Activated CD4-positive, alpha-beta T cell treated with anti-CD3 and anti-CD28 coated beads, Interleukin-2, amount 10 ng/mL, durations not matched to agents 7 days and 5 days (primary cell): ENCODE measurements at regions not wholly inside any gene's neighbourhood (a gene's known extent, or its start where the extent isn't known, plus 50 kb on each side); places are given as distances from the start of the nearest gene placed in this dataset.
"Not testable (repeated sequence)": the region's sequence is repeated elsewhere in the genome, so short reads cannot be mapped to it uniquely, and the experiment has no call there.

Experiments
- CTCF ChIA-PET: fragments of 350-600 bp; sonication (Branson Sonifier 250); formaldehyde crosslinking; loops from one replicate; lab custom pipeline; 2021; ENCODE audit warnings: antibody characterized with exemption; lab: Charles Lee
- POLR2A ChIA-PET: fragments of 350-600 bp; sonication (Branson Sonifier 250); formaldehyde crosslinking; loops from one replicate; lab custom pipeline; 2021; ENCODE audit warnings: antibody characterized with exemption; lab: Charles Lee
- DNase-seq: peaks from one replicate; pipeline ENCODE4 v3.0.0-alpha.2; 2020
- H3K27ac Mint-ChIP-seq: one replicate; pipeline ENCODE4 v1.8.0; 2021; ENCODE audit warnings: mild to moderate bottlenecking, moderate library complexity, mixed read lengths
- H3K27me3 Mint-ChIP-seq: one replicate; pipeline ENCODE4 v1.8.0; 2021; ENCODE audit warnings: mixed read lengths
- H3K36me3 Mint-ChIP-seq: one replicate; pipeline ENCODE4 v1.8.0; 2021; ENCODE audit warnings: low read depth, mixed read lengths
- H3K4me1 Mint-ChIP-seq: one replicate; pipeline ENCODE4 v1.8.0; 2021; ENCODE audit warnings: mixed read lengths
- H3K4me3 Mint-ChIP-seq: one replicate; pipeline ENCODE4 v1.8.0; 2021; ENCODE audit warnings: mild to moderate bottlenecking, moderate library complexity, mixed read lengths
- H3K9me3 Mint-ChIP-seq: one replicate; pipeline ENCODE4 v1.8.0; 2021; ENCODE audit warnings: mixed read lengths

GRCh38 chr22:16693747-16694146, 101.1 kb upstream of the CCT8L2 start:
- H3K36me3 Mint-ChIP-seq, POLR2A ChIA-PET, H3K27me3 Mint-ChIP-seq: not testable (repeated sequence)

GRCh38 chr22:16689358-16689757, 96.7 kb upstream of the CCT8L2 start:
- CTCF ChIA-PET, H3K4me1 Mint-ChIP-seq, DNase-seq, POLR2A ChIA-PET, H3K4me3 Mint-ChIP-seq, H3K27ac Mint-ChIP-seq, H3K9me3 Mint-ChIP-seq, H3K36me3 Mint-ChIP-seq, H3K27me3 Mint-ChIP-seq: not testable (repeated sequence)

More at GRCh38 chr22:16693747-16694146, 101.1 kb upstream of the CCT8L2 start:
- DNase-seq, H3K9me3 Mint-ChIP-seq, H3K4me1 Mint-ChIP-seq, CTCF ChIA-PET, H3K4me3 Mint-ChIP-seq, H3K27ac Mint-ChIP-seq: not testable (repeated sequence)

GRCh38 chr22:16681290-16681689, 88.7 kb upstream of the CCT8L2 start:
- H3K27ac Mint-ChIP-seq, H3K27me3 Mint-ChIP-seq, H3K9me3 Mint-ChIP-seq, H3K4me3 Mint-ChIP-seq, POLR2A ChIA-PET, H3K4me1 Mint-ChIP-seq, H3K36me3 Mint-ChIP-seq, CTCF ChIA-PET, DNase-seq: not testable (repeated sequence)

GRCh38 chr22:16680209-16680899, 87.7 kb upstream of the CCT8L2 start:
- H3K4me1 Mint-ChIP-seq, H3K27me3 Mint-ChIP-seq, CTCF ChIA-PET, H3K4me3 Mint-ChIP-seq, DNase-seq, H3K36me3 Mint-ChIP-seq, POLR2A ChIA-PET, H3K9me3 Mint-ChIP-seq, H3K27ac Mint-ChIP-seq: not testable (repeated sequence)

GRCh38 chr22:16679191-16679834, 86.7 kb upstream of the CCT8L2 start:
- POLR2A ChIA-PET, H3K9me3 Mint-ChIP-seq, H3K4me1 Mint-ChIP-seq, H3K36me3 Mint-ChIP-seq, H3K4me3 Mint-ChIP-seq, H3K27me3 Mint-ChIP-seq, DNase-seq, CTCF ChIA-PET, H3K27ac Mint-ChIP-seq: not testable (repeated sequence)

- CTCF ChIA-PET, H3K36me3 Mint-ChIP-seq, H3K27me3 Mint-ChIP-seq, H3K4me1 Mint-ChIP-seq, H3K9me3 Mint-ChIP-seq, H3K4me3 Mint-ChIP-seq, POLR2A ChIA-PET, DNase-seq, H3K27ac Mint-ChIP-seq: not testable (repeated sequence)
Observed at GRCh38 chr22:16673433-16673832, 80.8 kb upstream of the CCT8L2 start.

- H3K27ac Mint-ChIP-seq, CTCF ChIA-PET: not testable (repeated sequence)
Observed at GRCh38 chr22:16665610-16666009, 73.0 kb upstream of the CCT8L2 start.

GRCh38 chr22:16662330-16662729, 69.7 kb upstream of the CCT8L2 start:
- CTCF ChIA-PET, H3K4me1 Mint-ChIP-seq, H3K4me3 Mint-ChIP-seq, H3K27me3 Mint-ChIP-seq, POLR2A ChIA-PET, H3K36me3 Mint-ChIP-seq, DNase-seq, H3K9me3 Mint-ChIP-seq, H3K27ac Mint-ChIP-seq: not testable (repeated sequence)

More at GRCh38 chr22:16665610-16666009, 73.0 kb upstream of the CCT8L2 start:
- POLR2A ChIA-PET, DNase-seq, H3K36me3 Mint-ChIP-seq, H3K4me3 Mint-ChIP-seq, H3K4me1 Mint-ChIP-seq, H3K9me3 Mint-ChIP-seq, H3K27me3 Mint-ChIP-seq: not testable (repeated sequence)

GRCh38 chr22:16660989-16661388, 68.4 kb upstream of the CCT8L2 start:
- CTCF ChIA-PET = not testable (repeated sequence)

GRCh38 chr22:16660570-16660969, 68.0 kb upstream of the CCT8L2 start:
- CTCF ChIA-PET, H3K9me3 Mint-ChIP-seq, H3K4me1 Mint-ChIP-seq, H3K4me3 Mint-ChIP-seq, DNase-seq, H3K27me3 Mint-ChIP-seq, H3K27ac Mint-ChIP-seq, H3K36me3 Mint-ChIP-seq, POLR2A ChIA-PET: not testable (repeated sequence)

More at GRCh38 chr22:16660989-16661388, 68.4 kb upstream of the CCT8L2 start:
- H3K27me3 Mint-ChIP-seq, DNase-seq, H3K27ac Mint-ChIP-seq, H3K36me3 Mint-ChIP-seq, H3K9me3 Mint-ChIP-seq, POLR2A ChIA-PET, H3K4me3 Mint-ChIP-seq, H3K4me1 Mint-ChIP-seq: not testable (repeated sequence)

- CTCF ChIA-PET, H3K9me3 Mint-ChIP-seq, H3K36me3 Mint-ChIP-seq, DNase-seq, H3K4me3 Mint-ChIP-seq, H3K27ac Mint-ChIP-seq, H3K4me1 Mint-ChIP-seq, H3K27me3 Mint-ChIP-seq, POLR2A ChIA-PET: not testable (repeated sequence)
Observed at GRCh38 chr22:16659273-16659834, 66.7 kb upstream of the CCT8L2 start.

- peaks cover 3% of the 10 kb centered on the region for H3K9me3 Mint-ChIP-seq
- no peak for DNase-seq
- ChIA-PET POLR2A (no interaction called here), CTCF (no interaction called here)
- no peaks in the 10 kb centered on the region for H3K4me1 Mint-ChIP-seq
- no peak overlapping the region for H3K4me3 Mint-ChIP-seq
- H3K27ac Mint-ChIP-seq = no peak overlapping the region
- no peaks in the 10 kb centered on the region for H3K27me3 Mint-ChIP-seq
- no peaks in the 10 kb centered on the region for H3K36me3 Mint-ChIP-seq
Observed at GRCh38 chr22:16658068-16658467, 65.5 kb upstream of the CCT8L2 start.

- POLR2A ChIA-PET = no interaction called here
- H3K36me3 Mint-ChIP-seq = no peaks in the 10 kb centered on the region
- no peaks in the 10 kb centered on the region for H3K4me1 Mint-ChIP-seq
- H3K27me3 Mint-ChIP-seq = no peaks in the 10 kb centered on the region
- CTCF ChIA-PET = no interaction called here
- DNase-seq = no peak
- no peak overlapping the region for H3K4me3 Mint-ChIP-seq
- peaks cover 7% of the 10 kb centered on the region for H3K9me3 Mint-ChIP-seq
- no peak overlapping the region for H3K27ac Mint-ChIP-seq
Observed at GRCh38 chr22:16654882-16655281, 62.3 kb upstream of the CCT8L2 start.
